ENCODE measurements at regions not wholly inside any gene's neighbourhood (a gene's known extent, or its start where the extent isn't known, plus 50 kb on each side); places are given as distances from the start of the nearest gene placed in this dataset.

- ATAC-seq = no peak
- RAD21 ChIA-PET (ENCODE audit: low non-redundant PET in 1 of 2, low total read pairs in 2 of 2, uncharacterized antibody in 2 of 2, unreplicated experiment in 2 of 2) = no interaction called here
Observed at GRCh38 chr3:27963519-27963918, 241.4 kb upstream of the EOMES start.

More at GRCh38 chr3:27963519-27963918, 241.4 kb upstream of the EOMES start:
- no peak overlapping the region for H3K4me3 ChIP-seq (replicated peaks in 1 of 2; ENCODE audit: low read depth in 1 of 2, low read length in 2 of 2)
- H3K4me1 ChIP-seq (ENCODE audit: control insufficient read depth in 1 of 2, insufficient read depth in 2 of 2, low read length in 2 of 2) = peaks cover 3 to 11% of the 10 kb centered on the region in 2 experiments; a peak in 3 of 4 replicates
- no peaks in the 10 kb centered on the region for H4K20me1 ChIP-seq (ENCODE audit: insufficient read depth)
- H3K9me2 ChIP-seq (ENCODE audit: insufficient read depth) = no peaks in the 10 kb centered on the region
- POLR2A ChIA-PET = no interaction called here
- H3K27ac ChIP-seq (ENCODE audit: low read depth, low read length) = no peak overlapping the region
- H3K9me3 ChIP-seq (ENCODE audit: control insufficient read depth in 1 of 2, insufficient read depth in 1 of 2, low read depth in 1 of 2, low read length in 2 of 2) = no peaks in the 10 kb centered on the region
- TF ChIP-seq SIN3A (IDR thresholded peaks at IDR 0.05; ENCODE audit: low read depth) (no peak), ZNF274 (IDR thresholded peaks at IDR 0.05; ENCODE audit: low read depth, low read length) (no peak), TCF7L2 (IDR thresholded peaks at IDR 0.05; ENCODE audit: borderline replicate concordance, extremely low read depth, insufficient read depth, insufficient read length) (no peak), SP1 (IDR thresholded peaks at IDR 0.05; ENCODE audit: low read depth) (no peak), CTCF (IDR thresholded peaks at IDR 0.05 in 2 of 3, conservative IDR thresholded peaks at IDR 0.05 in 1 of 3; ENCODE audit: borderline replicate concordance in 1 of 3, insufficient read depth in 1 of 3, low read depth in 2 of 3, low read length in 2 of 3) (no peak), JUND (IDR thresholded peaks at IDR 0.05) (no peak), FOSL1 (IDR thresholded peaks at IDR 0.05; ENCODE audit: low read depth) (no peak)
- TF ChIP-seq, protein P1, sequence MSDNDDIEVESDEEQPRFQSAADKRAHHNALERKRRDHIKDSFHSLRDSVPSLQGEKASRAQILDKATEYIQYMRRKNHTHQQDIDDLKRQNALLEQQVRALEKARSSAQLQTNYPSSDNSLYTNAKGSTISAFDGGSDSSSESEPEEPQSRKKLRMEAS (IDR thresholded peaks at IDR 0.05) = no peak
- TF ChIP-seq, protein P2, sequence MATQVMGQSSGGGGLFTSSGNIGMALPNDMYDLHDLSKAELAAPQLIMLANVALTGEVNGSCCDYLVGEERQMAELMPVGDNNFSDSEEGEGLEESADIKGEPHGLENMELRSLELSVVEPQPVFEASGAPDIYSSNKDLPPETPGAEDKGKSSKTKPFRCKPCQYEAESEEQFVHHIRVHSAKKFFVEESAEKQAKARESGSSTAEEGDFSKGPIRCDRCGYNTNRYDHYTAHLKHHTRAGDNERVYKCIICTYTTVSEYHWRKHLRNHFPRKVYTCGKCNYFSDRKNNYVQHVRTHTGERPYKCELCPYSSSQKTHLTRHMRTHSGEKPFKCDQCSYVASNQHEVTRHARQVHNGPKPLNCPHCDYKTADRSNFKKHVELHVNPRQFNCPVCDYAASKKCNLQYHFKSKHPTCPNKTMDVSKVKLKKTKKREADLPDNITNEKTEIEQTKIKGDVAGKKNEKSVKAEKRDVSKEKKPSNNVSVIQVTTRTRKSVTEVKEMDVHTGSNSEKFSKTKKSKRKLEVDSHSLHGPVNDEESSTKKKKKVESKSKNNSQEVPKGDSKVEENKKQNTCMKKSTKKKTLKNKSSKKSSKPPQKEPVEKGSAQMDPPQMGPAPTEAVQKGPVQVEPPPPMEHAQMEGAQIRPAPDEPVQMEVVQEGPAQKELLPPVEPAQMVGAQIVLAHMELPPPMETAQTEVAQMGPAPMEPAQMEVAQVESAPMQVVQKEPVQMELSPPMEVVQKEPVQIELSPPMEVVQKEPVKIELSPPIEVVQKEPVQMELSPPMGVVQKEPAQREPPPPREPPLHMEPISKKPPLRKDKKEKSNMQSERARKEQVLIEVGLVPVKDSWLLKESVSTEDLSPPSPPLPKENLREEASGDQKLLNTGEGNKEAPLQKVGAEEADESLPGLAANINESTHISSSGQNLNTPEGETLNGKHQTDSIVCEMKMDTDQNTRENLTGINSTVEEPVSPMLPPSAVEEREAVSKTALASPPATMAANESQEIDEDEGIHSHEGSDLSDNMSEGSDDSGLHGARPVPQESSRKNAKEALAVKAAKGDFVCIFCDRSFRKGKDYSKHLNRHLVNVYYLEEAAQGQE (IDR thresholded peaks at IDR 0.05; ENCODE audit: low read depth) = no peak
- no peak overlapping the region for H3K9ac ChIP-seq (ENCODE audit: low read length)
- DNase-seq (ENCODE audit: low read depth, low spot score) = no peak
- no peaks in the 10 kb centered on the region for H3K36me3 ChIP-seq (ENCODE audit: control insufficient read depth in 1 of 2, insufficient read depth in 2 of 2, low read length in 2 of 2)
- no peaks in the 10 kb centered on the region for H3K79me2 ChIP-seq (ENCODE audit: insufficient read depth, low read length)
- CTCF ChIA-PET = no interaction called here
- intact Hi-C loops (cut with micrococcal nuclease) = no loop called here
- H3K4me2 ChIP-seq (ENCODE audit: low read length) = no peak overlapping the region
- H3K27me3 ChIP-seq (ENCODE audit: insufficient read depth, low read length) = no peaks in the 10 kb centered on the region
- no peak overlapping the region for H2AFZ ChIP-seq (ENCODE audit: low read depth, low read length, poor library complexity, severe bottlenecking)
- no TSS peak for BruUV-seq (replicated peaks)
